Loucy (cell line): ENCODE measurements at regions not wholly inside any gene's neighbourhood (a gene's known extent, or its start where the extent isn't known, plus 50 kb on each side); places are given as distances from the start of the nearest gene placed in this dataset.

Experiments
- H2AFZ ChIP-seq: fragments of 200-600 bp; sonication (generic); 2 replicates; pipeline ENCODE4 v1.6.0; 2016; ENCODE audit warnings: antibody characterized with exemption, mild to moderate bottlenecking, low read length, moderate library complexity
- H3F3A ChIP-seq: fragments of 200-600 bp; 2 replicates; pipeline ENCODE4 v1.6.0; 2016; ENCODE audit warnings: antibody characterized with exemption, low read depth, mild to moderate bottlenecking
- H3K27me3 ChIP-seq: fragments of 200-600 bp; sonication (generic); 2 replicates; pipeline ENCODE4 v1.6.1; 2014; ENCODE audit warnings: low read length, mild to moderate bottlenecking; ENCODE audit not compliant: insufficient read depth, poor library complexity, severe bottlenecking
- H3K36me3 ChIP-seq: fragments of 200-600 bp; sonication (generic); 2 replicates; pipeline ENCODE4 v1.6.1; 2016; ENCODE audit warnings: low read length; ENCODE audit not compliant: insufficient read depth
- H3K4me1 ChIP-seq: fragments of 200-600 bp; sonication (generic); 2 replicates; pipeline ENCODE4 v1.5.1; 2014; ENCODE audit warnings: low read length, mild to moderate bottlenecking; ENCODE audit not compliant: insufficient read depth, poor library complexity, severe bottlenecking
- H3K4me2 ChIP-seq: fragments of 200-600 bp; sonication (generic); 2 replicates; pipeline ENCODE4 v1.6.0; 2014; ENCODE audit warnings: antibody characterized with exemption, low read length, low read depth, mild to moderate bottlenecking; ENCODE audit not compliant: poor library complexity, severe bottlenecking
- H3K4me3 ChIP-seq: fragments of 200-600 bp; sonication (generic); 2 replicates; pipeline ENCODE4 v1.5.1; 2014; ENCODE audit warnings: low read length, mild to moderate bottlenecking, mixed read lengths; ENCODE audit not compliant: poor library complexity, severe bottlenecking
- H3K79me2 ChIP-seq: fragments of 200-600 bp; sonication (generic); 2 replicates; pipeline ENCODE4 v1.6.1; 2014; ENCODE audit warnings: low read length; ENCODE audit not compliant: insufficient read depth
- H3K9ac ChIP-seq: fragments of 200-600 bp; sonication (generic); 2 replicates; pipeline ENCODE4 v1.6.0; 2014; ENCODE audit warnings: mild to moderate bottlenecking, low read depth, low read length, moderate library complexity; ENCODE audit not compliant: poor library complexity, severe bottlenecking
- H3K9me2 ChIP-seq: fragments of 200-600 bp; sonication (generic); replicated peaks from 2 replicates; pipeline ENCODE4 v1.6.1; 2016; ENCODE audit warnings: low read depth, low read length, mixed read lengths
- H3K9me3 ChIP-seq: fragments of 200-600 bp; sonication (generic); 2 replicates; pipeline ENCODE4 v1.6.1; 2014; ENCODE audit warnings: mild to moderate bottlenecking, antibody characterized with exemption, low read length, low read depth; ENCODE audit not compliant: insufficient read depth
- H4K20me1 ChIP-seq: fragments of 200-600 bp; sonication (generic); 2 replicates; pipeline ENCODE4 v1.6.0; 2014; ENCODE audit warnings: antibody characterized with exemption, low read length, mild to moderate bottlenecking; ENCODE audit not compliant: insufficient read depth, poor library complexity, severe bottlenecking
- CTCF ChIP-seq: fragments of 200-600 bp; sonication (generic); conservative IDR thresholded peaks from 2 replicates; pipeline ENCODE4 v1.5.1; 2014; ENCODE audit warnings: mild to moderate bottlenecking, antibody characterized with exemption, low read length
- EZH2phosphoT487 ChIP-seq: fragments of 200-600 bp; IDR thresholded peaks from 2 replicates; pipeline ENCODE4 v1.6.1; 2018; ENCODE audit warnings: antibody characterized with exemption, mild to moderate bottlenecking, moderate library complexity, borderline replicate concordance

GRCh38 chr3:128548426-128549282 lies 55.7 kb upstream of the GATA2 start:
- no peak overlapping the region for H3K9ac ChIP-seq
- H3F3A ChIP-seq: no peaks in the 10 kb centered on the region
- no peaks in the 10 kb centered on the region for H3K79me2 ChIP-seq
- no peak overlapping the region for H3K4me3 ChIP-seq
- no peaks in the 10 kb centered on the region for H3K27me3 ChIP-seq
- no peak overlapping the region for H3K4me2 ChIP-seq
- H3K9me2 ChIP-seq: no peaks in the 10 kb centered on the region
- H3K4me1 ChIP-seq: no peaks in the 10 kb centered on the region
- H3K36me3 ChIP-seq: no peaks in the 10 kb centered on the region
- H4K20me1 ChIP-seq: no peaks in the 10 kb centered on the region
- no peaks in the 10 kb centered on the region for H3K9me3 ChIP-seq
- TF ChIP-seq EZH2phosphoT487 (no peak), CTCF (no peak)
- no peak overlapping the region for H2AFZ ChIP-seq

GRCh38 chr3:128548021-128548420 lies 55.0 kb upstream of the GATA2 start:
- no peaks in the 10 kb centered on the region for H3F3A ChIP-seq
- H3K79me2 ChIP-seq: no peaks in the 10 kb centered on the region
- H4K20me1 ChIP-seq: no peaks in the 10 kb centered on the region
- H3K36me3 ChIP-seq: no peaks in the 10 kb centered on the region
- TF ChIP-seq CTCF (no peak), EZH2phosphoT487 (no peak)
- no peak overlapping the region for H3K4me2 ChIP-seq
- H3K4me1 ChIP-seq: no peaks in the 10 kb centered on the region
- H2AFZ ChIP-seq: no peak overlapping the region
- no peaks in the 10 kb centered on the region for H3K9me2 ChIP-seq
- H3K4me3 ChIP-seq: no peak overlapping the region
- H3K27me3 ChIP-seq: no peaks in the 10 kb centered on the region
- H3K9ac ChIP-seq: no peak overlapping the region
- H3K9me3 ChIP-seq: no peaks in the 10 kb centered on the region

- H3K9me3 ChIP-seq: no peaks in the 10 kb centered on the region
- no peaks in the 10 kb centered on the region for H4K20me1 ChIP-seq
- H2AFZ ChIP-seq: no peak overlapping the region
- H3K27me3 ChIP-seq: no peaks in the 10 kb centered on the region
- no peak overlapping the region for H3K4me2 ChIP-seq
- no peaks in the 10 kb centered on the region for H3K4me1 ChIP-seq
- H3K9ac ChIP-seq: no peak overlapping the region
- no peaks in the 10 kb centered on the region for H3K36me3 ChIP-seq
- TF ChIP-seq EZH2phosphoT487 (no peak), CTCF (no peak)
- H3K9me2 ChIP-seq: no peaks in the 10 kb centered on the region
- H3K4me3 ChIP-seq: no peak overlapping the region
- no peaks in the 10 kb centered on the region for H3F3A ChIP-seq
- no peaks in the 10 kb centered on the region for H3K79me2 ChIP-seq
These were observed 54.5 kb upstream of the GATA2 start for GRCh38 chr3:128547368-128547987.
